PC-9 (cell line): ENCODE measurements at regions not wholly inside any gene's neighbourhood (a gene's known extent, or its start where the extent isn't known, plus 50 kb on each side); places are given as distances from the start of the nearest gene placed in this dataset.

ENCODE experiments used
- BruUV-seq: library from RNA; stranded (reverse); fragments of 400-500 nt; replicated peaks from 2 replicates; lab custom pipeline; 2021; lab: Mats Ljungman, UMichigan
- CTCF ChIA-PET: fragments of 300-600 bp; sonication (Branson Sonifier 250); formaldehyde crosslinking; loops from one replicate; lab custom pipeline; 2022; ENCODE audit warnings: antibody characterized with exemption; lab: Charles Lee
- POLR2A ChIA-PET: fragments of 300-600 bp; sonication (Branson Sonifier 250); formaldehyde crosslinking; loops from one replicate; lab custom pipeline; 2022; ENCODE audit warnings: antibody characterized with exemption; ENCODE audit not compliant: unreplicated experiment; lab: Charles Lee
- DNase-seq, 2 experiments: peaks; one replicate each; pipeline versions ENCODE4 v3.0.0 to v3.0.0-alpha.2; 2015 to 2022; ENCODE audit warnings: mixed read lengths in 1 of 2
- H2AFZ ChIP-seq: fragments of 200-600 bp; sonication (generic); 2 replicates; pipeline ENCODE4 v1.8.1; 2017; ENCODE audit warnings: antibody characterized with exemption
- H3F3A ChIP-seq: fragments of 200-600 bp; sonication (generic); 2 replicates; pipeline ENCODE4 v1.8.1; 2017; ENCODE audit warnings: antibody characterized with exemption, mild to moderate bottlenecking, low read depth; ENCODE audit not compliant: insufficient read depth
- H3K27ac ChIP-seq: fragments of 200-600 bp; sonication (generic); 2 replicates; pipeline ENCODE4 v1.6.1; 2016; ENCODE audit warnings: mixed run types
- H3K27me3 ChIP-seq: fragments of 200-600 bp; sonication (generic); 2 replicates; pipeline ENCODE4 v1.6.1; 2016; ENCODE audit warnings: low read depth, mixed run types; ENCODE audit not compliant: insufficient read depth
- H3K36me3 ChIP-seq: fragments of 200-600 bp; sonication (generic); 2 replicates; pipeline ENCODE4 v1.6.1; 2016; ENCODE audit warnings: low read depth, mixed run types
- H3K4me1 ChIP-seq: fragments of 200-600 bp; sonication (generic); replicated peaks from 2 replicates; pipeline ENCODE4 v1.6.1; 2016; ENCODE audit warnings: mixed run types; ENCODE audit not compliant: insufficient read depth
- H3K4me2 ChIP-seq: fragments of 200-600 bp; sonication (generic); 2 replicates; pipeline ENCODE4 v1.6.1; 2017; ENCODE audit warnings: mixed run types
- H3K4me3 ChIP-seq: fragments of 200-600 bp; sonication (generic); 2 replicates; pipeline ENCODE4 v1.6.1; 2016; ENCODE audit warnings: mixed run types
- H3K79me2 ChIP-seq: fragments of 200-600 bp; sonication (generic); 2 replicates; pipeline ENCODE4 v1.6.1; 2017; ENCODE audit warnings: low read depth, mixed run types
- H3K9me2 ChIP-seq: fragments of 200-600 bp; sonication (generic); 2 replicates; pipeline ENCODE4 v1.8.1; 2017; ENCODE audit warnings: mild to moderate bottlenecking; ENCODE audit not compliant: insufficient read depth
- H3K9me3 ChIP-seq: fragments of 200-600 bp; sonication (generic); 2 replicates; pipeline ENCODE4 v1.8.1; 2016; ENCODE audit warnings: low read depth; ENCODE audit not compliant: insufficient read depth
- H4K20me1 ChIP-seq: fragments of 200-600 bp; sonication (generic); 2 replicates; pipeline ENCODE4 v1.8.1; 2017; ENCODE audit not compliant: insufficient read depth
- EZH2 ChIP-seq: fragments of 200-600 bp; sonication (generic); IDR thresholded peaks from 2 replicates; pipeline ENCODE4 v1.8.0; 2017; ENCODE audit warnings: antibody characterized with exemption, low read depth
- intact Hi-C: fragments of 100-400 bp; cut with micrococcal nuclease; formaldehyde crosslinking; loops from one replicate; pipeline ENCODE4 v1.10.0; 2022; ENCODE audit not compliant: unreplicated experiment
- TF ChIP-seq, protein P1 (sequence below): fragments of 200-600 bp; sonication (generic); conservative IDR thresholded peaks from 2 replicates; pipeline ENCODE4 v1.6.1; 2017; ENCODE audit warnings: mixed run types, antibody characterized with exemption, mild to moderate bottlenecking, moderate library complexity

GRCh38 chr4:35872273-35872672 is 372.0 kb downstream of the ARAP2 start:
- no peaks in the 10 kb centered on the region for H3K79me2 ChIP-seq
- H4K20me1 ChIP-seq: no peaks in the 10 kb centered on the region
- intact Hi-C loops: no loop called here
- no peaks in the 10 kb centered on the region for H3K9me3 ChIP-seq
- CTCF ChIA-PET: no interaction called here
- no peaks in the 10 kb centered on the region for H3K36me3 ChIP-seq
- DNase-seq: no peak
- no peaks in the 10 kb centered on the region for H3F3A ChIP-seq
- H3K27ac ChIP-seq: no peak overlapping the region
- H3K4me2 ChIP-seq: no peak overlapping the region
- no peaks in the 10 kb centered on the region for H3K4me1 ChIP-seq
- no peak for TF ChIP-seq EZH2
- TF ChIP-seq, protein P1, sequence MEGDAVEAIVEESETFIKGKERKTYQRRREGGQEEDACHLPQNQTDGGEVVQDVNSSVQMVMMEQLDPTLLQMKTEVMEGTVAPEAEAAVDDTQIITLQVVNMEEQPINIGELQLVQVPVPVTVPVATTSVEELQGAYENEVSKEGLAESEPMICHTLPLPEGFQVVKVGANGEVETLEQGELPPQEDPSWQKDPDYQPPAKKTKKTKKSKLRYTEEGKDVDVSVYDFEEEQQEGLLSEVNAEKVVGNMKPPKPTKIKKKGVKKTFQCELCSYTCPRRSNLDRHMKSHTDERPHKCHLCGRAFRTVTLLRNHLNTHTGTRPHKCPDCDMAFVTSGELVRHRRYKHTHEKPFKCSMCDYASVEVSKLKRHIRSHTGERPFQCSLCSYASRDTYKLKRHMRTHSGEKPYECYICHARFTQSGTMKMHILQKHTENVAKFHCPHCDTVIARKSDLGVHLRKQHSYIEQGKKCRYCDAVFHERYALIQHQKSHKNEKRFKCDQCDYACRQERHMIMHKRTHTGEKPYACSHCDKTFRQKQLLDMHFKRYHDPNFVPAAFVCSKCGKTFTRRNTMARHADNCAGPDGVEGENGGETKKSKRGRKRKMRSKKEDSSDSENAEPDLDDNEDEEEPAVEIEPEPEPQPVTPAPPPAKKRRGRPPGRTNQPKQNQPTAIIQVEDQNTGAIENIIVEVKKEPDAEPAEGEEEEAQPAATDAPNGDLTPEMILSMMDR: no peak
- H3K9me2 ChIP-seq: no peaks in the 10 kb centered on the region
- no peak overlapping the region for H2AFZ ChIP-seq
- POLR2A ChIA-PET: no interaction called here
- no peak overlapping the region for H3K4me3 ChIP-seq
- no TSS peak for BruUV-seq
- H3K27me3 ChIP-seq: no peaks in the 10 kb centered on the region

GRCh38 chr4:35879479-35879878 is 364.8 kb downstream of the ARAP2 start:
- Histone ChIP-seq H3K79me2 (no peaks in the 10 kb centered on the region), H3K4me1 (no peaks in the 10 kb centered on the region), H3K9me2 (no peaks in the 10 kb centered on the region), H3K27me3 (no peaks in the 10 kb centered on the region), H3K4me3 (no peak overlapping the region), H3K36me3 (no peaks in the 10 kb centered on the region), H3F3A (no peaks in the 10 kb centered on the region), H3K4me2 (no peak overlapping the region), H4K20me1 (no peaks in the 10 kb centered on the region), H2AFZ (no peak overlapping the region), H3K9me3 (no peaks in the 10 kb centered on the region), H3K27ac (no peak overlapping the region)
- no peak for TF ChIP-seq EZH2
- TF ChIP-seq, protein P1: no peak
- no TSS peak for BruUV-seq
- ChIA-PET CTCF (no interaction called here), POLR2A (no interaction called here)
- no peak for DNase-seq
- intact Hi-C loops: no loop called here

DNA sequence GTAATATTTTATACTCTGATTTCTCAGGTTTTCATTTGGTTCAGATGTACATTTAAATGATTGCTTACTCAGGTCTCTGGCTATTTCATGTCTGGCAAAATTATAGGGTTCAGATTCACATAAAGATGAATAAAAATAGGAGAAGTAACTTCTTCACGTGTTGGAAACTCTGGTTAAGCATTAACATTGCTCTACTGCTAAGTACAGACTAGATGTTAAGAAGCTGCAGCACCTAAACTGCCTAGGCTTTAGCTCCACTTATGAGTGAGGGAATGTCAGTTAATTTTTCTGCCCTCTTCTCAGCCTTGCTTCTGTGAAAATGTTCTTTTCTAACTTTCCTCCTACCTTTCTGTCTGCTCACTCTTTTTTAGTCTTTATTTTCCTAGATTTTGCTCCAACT is 361.2 kb downstream of the ARAP2 start:
- Histone ChIP-seq H3K4me1 (no peaks in the 10 kb centered on the region), H3K79me2 (no peaks in the 10 kb centered on the region), H4K20me1 (no peaks in the 10 kb centered on the region), H3K27ac (no peak overlapping the region), H3K27me3 (no peaks in the 10 kb centered on the region), H3K4me2 (no peak overlapping the region), H2AFZ (no peak overlapping the region), H3K4me3 (no peak overlapping the region), H3K36me3 (no peaks in the 10 kb centered on the region), H3K9me2 (no peaks in the 10 kb centered on the region), H3K9me3 (no peaks in the 10 kb centered on the region), H3F3A (no peaks in the 10 kb centered on the region)
- TF ChIP-seq, protein P1: no peak
- no peak for TF ChIP-seq EZH2
- ChIA-PET POLR2A (no interaction called here), CTCF (no interaction called here)
- no TSS peak for BruUV-seq
- DNase-seq: no peak
- intact Hi-C loops: no loop called here
